ENCODE measurements at regions not wholly inside any gene's neighbourhood (a gene's known extent, or its start where the extent isn't known, plus 50 kb on each side); places are given as distances from the start of the nearest gene placed in this dataset.
"Not testable (repeated sequence)": the region's sequence is repeated elsewhere in the genome, so short reads cannot be mapped to it uniquely, and the experiment has no call there.

DNA sequence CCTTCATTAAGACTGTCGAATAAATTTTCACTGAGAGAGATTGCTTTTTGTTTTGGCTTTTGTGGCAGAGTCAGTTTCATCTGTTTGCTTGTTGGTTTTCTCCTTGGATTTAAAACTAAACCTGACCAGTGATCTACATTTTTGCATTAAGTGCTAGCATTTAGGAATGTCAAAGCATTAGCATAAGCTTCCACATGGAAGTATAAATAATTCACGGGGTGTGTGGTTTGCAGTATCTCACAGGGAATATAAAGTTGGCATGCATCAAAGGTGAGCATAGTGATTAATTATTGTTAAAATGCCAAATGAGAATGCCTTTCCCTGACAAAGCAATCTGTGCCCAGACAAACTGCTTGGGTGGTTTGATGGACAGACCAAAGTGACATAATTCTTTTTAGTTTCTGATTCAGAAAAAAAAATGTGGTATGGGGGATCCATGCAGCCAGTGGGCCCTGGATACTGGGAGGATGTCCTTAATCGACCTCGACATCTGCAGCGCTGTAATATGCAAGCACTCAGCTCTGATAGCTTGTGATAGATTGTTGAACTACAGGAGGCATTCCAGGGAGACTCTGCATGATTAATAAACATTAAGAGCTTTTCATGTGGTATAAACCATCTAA, 339.3 kb upstream of the POM121L12 start:
- no peak for DNase-seq

DNA sequence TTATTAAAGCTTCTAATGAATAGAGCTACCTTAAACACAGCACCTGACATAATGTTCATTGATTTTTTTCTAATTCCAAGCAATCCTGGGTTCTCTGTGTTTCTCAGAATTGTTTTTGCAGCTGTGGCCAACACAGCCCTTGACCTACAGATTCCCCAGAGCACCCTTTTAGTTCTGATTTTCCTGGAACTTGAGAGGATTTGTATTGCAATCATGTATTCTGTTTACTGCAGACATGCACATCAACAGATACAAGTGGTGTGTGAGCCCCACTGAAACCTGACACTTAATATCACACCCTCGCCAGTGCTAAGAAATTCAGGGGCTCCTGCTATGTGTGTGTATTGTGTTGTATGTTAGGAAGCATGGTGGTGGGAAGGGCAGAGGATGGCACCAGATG, 344.2 kb upstream of the POM121L12 start:
- DNase-seq: no peak

DNA sequence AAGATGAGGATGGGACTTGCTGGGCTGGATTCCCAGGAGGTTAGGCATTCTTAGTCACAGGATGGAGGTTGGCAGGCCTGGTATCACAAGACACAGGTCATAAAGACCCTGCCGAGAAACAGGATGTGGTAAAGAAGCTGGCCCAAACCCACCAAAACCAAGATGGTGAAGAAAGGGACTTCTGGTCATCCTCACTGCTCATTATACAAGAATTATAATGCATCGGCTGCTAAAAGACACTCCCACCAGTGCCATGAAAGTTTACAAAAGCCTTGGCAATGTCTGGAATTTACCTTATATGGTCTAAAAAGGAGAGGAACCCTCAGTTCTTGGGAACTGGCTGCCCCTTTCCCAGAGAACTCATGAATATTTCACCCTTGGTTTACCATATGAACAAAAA, 345.5 kb upstream of the POM121L12 start:
- no peak for DNase-seq

DNA sequence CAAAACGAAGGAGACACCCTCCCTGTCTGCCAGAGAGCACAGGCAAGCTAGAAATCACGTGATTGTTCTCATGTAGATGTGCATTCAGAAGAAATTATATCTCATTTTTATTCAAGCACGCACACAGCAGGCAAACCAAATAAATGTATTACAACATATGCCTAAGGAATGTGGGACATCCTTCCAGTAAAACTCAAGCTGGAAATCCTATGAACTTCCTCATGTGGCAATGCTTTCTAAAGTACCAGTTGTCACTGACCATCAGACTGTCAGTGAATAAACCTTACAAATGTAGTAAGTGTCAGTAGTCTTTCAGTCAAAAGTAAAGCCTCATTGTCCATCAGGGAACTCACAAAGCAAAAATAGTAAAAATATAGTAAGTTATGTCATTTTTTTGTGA, 350.1 kb upstream of the POM121L12 start:
- DNase-seq: no peak

DNA sequence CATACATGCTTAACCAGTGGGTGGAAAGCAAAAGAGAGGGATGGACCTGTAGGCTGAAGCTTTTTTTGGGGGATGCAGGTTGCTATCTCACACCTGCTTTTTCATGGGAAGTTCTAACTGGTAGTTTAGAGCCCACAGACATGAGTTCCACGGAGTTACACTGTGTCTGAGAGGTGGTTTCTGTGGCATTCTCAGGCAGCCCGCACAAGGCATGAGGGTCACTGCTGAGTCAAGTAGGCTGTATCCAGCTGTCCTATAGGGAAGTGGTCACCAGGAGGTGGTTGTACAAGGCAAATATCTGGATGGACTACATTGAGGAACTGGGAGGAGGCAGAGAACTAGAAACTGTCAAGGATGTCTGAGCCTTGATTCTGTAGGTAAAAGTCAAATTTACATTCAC, 351.0 kb upstream of the POM121L12 start:
- DNase-seq: no peak

DNA sequence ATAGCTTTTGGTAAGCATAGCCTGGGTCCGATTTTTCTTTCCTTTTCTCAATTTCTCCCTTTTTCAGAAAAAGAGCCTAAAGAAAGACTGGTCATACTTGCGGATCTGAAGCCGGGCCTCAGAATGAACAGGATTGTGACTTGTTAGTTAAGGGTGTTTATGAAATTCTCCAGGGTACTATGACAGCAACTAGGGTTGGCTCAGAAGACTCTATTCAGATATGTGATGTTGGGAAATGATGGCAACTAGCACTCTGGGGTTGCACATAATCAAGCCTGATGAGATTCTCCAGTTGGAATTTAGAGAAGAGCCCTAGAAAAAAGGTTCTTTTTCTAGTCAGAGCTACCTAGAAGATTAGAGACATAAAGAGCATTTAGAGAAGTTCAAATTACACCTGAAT, 352.4 kb upstream of the POM121L12 start:
- no peak for DNase-seq

DNA sequence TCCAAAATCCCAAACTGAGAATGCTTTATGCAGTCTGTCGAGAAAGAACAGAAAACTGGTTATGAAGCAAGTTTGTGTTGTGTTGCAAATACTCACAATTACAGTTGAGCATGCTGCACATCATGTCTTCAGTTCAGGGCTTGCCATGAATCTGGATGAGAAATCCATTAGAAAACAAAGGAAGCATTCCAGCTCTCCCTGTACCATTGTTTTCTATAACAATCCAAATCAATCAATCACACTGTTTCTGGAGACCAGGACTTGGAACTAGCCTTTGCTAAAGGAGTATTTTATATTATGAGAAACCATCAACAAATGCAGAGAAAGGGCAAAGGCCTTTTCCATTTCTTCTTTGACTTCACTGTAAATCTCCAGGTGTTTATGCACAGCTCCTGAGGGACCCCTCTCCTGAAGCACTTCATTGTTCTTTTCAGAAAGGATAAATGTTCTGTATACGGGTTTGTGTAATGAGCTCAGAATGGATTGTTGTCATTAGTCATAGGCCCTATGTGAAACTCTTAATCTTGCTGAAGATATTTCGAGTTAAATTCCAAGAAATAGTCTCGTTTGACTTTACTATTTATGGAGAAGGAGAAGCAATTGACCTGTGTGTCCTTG, 364.7 kb upstream of the POM121L12 start:
- DNase-seq: no peak

DNA sequence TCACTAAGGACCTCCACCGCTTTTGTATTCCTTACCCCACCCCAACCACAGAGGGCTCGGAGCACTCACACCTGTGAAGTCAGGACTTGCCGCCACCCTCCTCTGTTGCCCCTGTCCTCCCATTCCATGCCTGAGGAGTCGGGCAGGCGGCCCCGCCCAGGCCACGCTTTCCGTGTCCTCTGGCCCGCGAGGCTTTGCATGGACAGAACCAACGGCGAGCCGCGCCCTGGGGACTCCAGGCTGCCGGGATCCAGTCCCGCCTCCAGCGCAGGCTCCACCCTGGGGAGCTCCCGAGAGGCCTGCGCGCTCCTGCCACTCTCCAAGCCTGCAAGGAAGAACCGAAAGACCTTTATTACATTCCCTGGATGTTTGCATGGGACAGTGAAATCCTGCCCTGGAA, 366.4 kb upstream of the POM121L12 start:
- no peak for DNase-seq

DNA sequence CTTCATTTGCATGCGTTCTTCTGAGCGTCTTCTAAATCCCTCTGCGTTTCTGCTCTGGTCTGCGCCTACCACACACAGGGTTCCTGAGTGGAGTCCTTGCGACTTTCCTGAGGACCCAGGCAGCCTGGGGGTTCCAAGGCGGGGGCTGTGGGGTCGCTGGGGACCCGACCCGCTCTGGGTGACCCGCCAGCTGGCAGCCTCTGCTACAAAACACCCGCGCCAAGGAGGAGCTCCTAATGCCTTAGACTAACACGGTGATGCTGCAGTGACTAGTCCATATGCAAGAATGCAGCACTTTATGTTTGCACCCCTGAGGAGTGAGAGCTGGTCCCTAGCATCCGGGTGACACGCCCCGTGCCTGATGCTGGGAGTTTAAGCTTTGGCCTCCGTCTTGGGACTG, 367.0 kb upstream of the POM121L12 start:
- DNase-seq: no peak

DNA sequence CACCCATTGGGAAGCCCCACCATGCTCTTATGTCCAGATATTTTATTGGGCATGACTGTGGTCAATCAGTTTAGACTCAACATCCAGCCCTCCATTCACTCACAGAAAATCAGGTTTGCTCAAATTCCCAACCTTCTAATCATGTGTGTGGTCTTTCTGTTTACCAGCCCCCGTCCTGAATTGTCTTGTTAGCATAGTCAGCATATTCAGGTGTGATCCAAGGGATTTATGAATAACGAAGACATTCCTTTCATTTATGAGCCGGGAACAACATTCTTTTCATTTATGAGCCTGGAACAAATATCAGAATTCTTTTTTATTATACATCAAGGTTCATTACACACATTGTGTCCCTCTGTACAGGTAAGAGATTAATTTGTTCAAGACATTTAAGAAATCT, 376.3 kb upstream of the POM121L12 start:
- no peak for DNase-seq

DNA sequence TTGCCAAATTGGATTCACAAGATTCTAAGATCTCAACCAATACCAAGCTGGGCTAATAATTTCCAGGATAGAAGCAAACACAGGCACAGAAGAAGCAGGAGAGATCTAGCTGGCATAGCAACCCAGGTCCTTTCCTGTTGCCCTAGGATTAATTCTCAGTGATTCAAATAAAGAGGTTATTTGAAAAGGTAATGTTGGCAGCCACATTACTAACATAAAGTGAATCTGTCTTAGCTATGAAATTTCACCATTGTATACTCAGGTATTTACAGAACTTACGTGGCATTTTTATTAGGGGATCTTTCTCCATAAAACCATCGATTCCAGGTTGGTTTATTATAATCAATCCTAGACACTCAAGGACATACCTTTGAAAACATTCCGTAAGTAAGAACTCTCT, 379.3 kb upstream of the POM121L12 start:
- DNase-seq: no peak

DNA sequence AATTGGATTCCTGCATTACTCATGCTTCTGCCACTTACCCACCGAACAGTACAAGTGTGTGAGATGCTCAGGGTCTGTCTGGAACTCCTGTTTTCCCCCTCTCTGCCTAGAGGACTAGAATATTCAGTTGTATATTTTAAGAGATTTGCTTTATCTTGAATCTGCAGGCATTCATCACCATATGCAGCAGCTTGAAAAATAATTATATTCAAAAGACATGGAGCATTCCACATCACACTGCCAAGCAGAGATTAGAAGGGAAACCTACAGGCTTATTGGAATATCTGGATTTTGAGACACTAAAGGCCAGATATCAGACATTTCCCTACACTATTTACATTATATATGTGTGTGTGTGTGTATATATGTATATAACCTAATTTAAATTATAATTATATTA, 382.8 kb upstream of the POM121L12 start:
- DNase-seq: no peak

DNA sequence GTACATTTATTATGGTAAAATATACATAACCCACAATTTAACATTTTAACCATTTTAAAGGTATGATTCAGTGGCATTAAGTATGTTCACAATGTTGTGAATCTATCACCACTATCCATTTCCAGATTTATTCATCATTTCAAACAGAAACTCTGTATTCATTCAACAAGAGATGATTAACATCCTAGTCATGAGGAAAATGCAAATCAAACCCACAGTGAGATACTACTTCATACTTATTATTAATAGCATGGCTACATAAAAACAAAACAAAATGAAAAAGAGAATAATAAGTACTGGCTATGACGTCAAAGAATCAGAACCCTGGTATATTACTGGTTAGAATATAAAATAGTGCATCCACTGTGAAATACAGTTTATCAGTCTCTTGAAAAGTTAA, 386.6 kb upstream of the POM121L12 start:
- no peak for DNase-seq

DNA sequence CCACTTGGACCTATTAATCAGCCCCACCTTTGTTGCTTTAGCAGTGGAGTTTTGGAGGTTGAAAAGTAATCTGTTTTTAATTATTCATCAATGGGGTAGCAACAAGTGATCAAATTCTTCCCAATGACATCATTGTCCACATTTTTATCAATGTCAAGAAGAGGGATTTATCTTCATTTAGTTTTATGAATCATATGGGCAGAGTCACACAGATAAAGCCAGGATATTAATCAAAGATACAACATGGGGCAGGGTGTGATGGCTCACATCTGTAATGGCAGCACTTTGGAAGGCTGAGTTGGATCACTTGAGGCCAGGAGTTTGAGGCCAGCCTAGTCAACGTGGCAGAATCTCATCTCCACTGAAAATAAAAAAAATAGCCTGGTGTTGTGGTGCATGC, 388.4 kb upstream of the POM121L12 start:
- DNase-seq: no peak

DNA sequence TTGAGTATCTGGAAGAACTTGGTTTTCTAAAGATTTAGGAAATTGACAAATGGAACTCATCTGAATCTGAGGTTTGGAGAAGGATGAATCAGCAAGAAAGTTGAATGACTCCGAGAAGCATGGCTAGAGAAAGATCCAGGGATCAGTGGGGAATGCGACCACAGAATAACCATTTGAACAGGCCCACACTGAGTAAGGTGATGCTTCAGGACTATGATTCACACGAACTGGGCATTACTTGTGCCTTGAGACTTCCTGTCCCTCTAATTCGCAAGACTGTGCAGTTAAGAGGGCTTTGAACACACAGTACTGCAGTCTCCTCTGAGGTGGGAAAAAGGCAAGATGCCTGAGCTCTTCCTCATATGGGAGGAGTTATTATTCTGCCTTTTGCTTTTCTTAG, 395.5 kb upstream of the POM121L12 start:
- no peak for DNase-seq

DNA sequence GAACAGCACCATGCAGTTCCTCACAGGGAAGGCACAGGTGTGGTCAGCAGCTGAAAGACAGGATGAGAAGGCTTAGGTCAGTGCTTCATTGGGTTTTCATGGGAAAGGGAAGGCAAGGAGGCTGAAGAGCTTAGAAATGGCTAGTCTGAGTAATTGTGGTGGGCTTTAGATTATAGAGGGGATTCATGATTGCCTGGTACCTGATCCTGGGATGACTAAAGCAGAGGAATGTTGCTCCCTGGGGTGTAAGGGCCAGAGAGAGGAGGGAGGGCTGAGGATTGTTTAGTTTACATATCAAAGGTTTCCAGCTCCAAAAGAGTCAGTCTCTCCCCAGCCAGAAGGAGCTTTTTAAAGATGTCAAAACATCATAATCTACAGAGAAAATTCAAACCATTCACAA, 396.3 kb upstream of the POM121L12 start:
- no peak for DNase-seq

DNA sequence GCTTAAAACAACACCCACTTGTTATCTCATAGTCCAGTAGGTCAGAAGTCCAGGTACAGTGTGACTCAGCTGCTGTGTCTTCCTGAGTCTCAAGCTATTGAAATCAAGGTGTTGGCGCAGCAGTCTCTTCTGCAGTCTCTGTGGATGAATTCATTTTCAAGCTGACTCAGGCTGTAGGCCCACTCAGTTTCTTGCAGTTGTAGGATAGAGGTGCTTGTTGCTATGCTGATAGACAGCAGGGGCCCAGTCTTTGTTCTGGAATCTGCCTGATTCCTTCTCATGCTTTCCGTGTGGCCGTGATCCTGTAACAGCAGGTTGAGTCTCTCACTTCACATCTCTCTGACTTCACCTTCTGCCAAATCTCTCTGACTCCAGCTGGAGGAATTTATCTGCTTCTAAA, 400.4 kb upstream of the POM121L12 start:
- DNase-seq: no peak

DNA sequence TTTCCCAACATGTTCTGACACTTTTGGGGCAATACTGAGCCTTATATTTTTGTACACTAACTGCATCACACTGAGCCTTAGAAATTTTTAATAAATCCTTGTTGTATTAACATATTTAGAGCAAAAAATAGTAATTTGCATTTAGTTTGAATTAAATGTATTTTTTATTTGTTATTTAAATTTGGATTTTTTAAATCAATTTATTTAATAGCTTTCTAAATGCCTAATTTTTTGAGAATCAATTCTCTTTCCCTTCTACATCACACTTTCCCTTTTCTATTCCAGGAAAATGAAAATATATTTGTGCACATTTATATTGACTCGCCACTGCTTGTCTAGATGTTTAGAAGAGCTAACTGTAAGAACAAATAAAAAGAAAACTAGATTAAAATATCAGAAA, 414.6 kb upstream of the POM121L12 start:
- no peak for DNase-seq

DNA sequence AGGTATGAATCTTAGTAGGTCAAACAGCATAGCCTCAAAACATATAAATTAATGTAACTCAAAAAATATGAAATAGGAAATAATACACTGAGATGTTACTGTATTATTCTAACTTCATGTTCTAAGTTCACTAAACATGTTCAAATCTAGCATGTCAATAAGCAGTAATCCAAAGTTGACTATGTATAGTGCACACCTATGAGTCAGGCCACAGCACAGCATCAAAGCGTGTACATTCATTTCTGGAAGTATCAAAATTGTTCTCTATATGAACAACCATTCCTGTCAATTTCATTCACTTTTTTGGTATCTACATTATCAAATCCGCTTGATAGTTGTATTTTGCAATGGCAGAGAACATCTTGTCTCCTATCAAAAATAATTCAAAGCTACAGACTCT, 418.9 kb upstream of the POM121L12 start:
- DNase-seq: no peak

DNA sequence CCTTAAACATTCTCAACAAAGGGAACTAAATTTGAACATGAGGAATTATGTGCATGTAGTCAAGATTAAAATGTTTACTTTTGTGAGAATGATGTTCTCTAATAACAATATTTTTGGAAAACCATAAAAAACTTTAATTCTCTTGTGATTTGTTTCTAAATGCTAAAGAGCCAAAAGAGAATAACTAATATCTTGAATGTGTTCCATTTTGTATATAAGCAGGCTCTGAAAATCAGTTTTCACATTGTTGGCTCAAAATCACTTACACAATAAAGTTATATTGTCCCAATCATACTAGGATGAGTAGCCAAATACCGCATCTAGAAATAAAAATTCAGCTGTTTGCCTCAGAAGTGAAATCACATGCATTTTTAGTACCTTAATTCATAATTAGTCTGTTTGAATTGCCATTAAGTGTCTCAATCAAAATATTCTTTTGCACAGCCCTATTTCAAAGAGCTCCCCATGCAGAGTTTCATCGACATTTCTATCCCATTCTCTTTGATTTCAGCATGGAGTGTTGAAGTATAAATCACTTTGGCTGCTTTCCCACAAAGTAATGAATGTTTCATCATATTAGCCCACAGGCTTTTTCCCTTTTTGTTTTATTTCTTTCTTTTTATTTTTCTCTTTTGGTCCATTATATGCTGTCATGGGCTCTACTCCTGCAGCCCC, 420.3 kb upstream of the POM121L12 start:
- no peak for DNase-seq

DNA sequence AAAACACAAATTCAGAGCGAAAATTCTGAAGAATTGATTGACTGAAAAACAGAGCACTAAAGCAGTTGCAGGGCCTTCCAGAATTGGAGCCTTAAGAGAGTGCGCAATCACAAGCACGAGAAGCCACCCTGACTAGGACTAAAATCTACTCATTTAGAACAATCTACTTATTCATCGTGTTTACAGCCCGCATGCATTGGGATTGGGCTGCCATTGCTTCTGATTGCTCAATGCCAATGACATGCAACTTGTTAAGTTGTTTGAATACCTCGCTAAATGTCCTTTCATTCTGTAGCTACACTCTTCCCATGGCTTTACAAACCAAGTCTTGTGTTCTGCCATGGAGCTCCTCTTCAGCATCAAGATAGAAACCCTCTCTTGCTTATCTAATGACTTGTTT, 425.9 kb upstream of the POM121L12 start:
- DNase-seq: no peak

DNA sequence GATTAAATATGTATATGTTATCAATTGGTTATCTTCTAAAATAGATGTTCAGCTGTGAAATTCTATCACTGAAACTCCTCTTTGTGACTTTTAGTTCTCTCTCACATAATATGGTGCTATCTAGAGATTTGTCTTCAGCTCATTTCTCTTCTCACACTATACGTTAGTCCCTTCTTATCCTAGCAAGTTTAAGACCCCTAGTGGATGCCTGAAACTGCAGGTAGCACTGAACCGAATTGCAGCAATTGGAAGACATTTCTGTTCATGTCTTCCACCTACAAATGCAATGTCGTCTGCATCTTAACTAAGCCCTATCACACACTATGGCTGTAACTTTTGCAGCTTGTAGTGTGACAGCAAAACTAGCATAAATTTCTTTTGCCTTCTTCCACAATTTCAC, 442.7 kb upstream of the POM121L12 start:
- DNase-seq: no peak

DNA sequence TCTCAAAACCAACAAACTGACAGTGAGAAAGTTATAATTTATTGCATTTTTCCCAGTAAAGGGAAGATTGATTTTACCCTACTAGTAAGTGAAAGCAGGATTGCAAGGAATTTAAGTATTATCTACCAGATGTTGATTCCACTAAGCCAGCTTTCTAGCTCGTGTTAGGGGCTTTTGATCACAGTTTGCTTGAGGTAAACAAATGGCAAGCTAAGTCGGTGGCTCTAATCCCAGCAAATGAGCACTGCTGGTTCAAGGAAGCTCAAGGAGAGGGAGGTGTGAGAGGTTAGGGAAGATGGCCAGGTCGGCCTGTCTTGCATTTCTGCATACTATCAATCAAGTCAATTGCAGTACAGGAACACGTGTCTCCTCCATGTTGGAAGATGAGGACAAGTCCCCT, 448.7 kb upstream of the POM121L12 start:
- no peak for DNase-seq

DNA sequence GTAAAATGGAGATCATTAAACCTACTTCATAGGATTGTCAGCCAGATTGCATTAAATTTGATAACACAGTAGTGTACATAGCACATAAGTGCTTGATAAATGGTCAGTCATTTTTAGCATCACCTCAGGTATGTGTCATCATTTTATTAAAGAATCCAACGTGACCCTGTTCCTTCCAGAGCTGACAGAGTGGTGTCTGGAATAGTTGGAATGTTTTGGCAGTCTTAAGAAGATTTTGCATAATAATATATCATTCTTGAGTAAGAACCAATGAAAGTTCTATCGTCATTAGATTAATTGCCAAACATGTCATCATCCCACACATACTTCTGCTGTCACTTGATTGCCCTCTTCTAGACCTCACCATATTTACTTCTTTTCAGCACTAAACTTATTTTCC, 451.4 kb upstream of the POM121L12 start:
- DNase-seq: no peak

DNA sequence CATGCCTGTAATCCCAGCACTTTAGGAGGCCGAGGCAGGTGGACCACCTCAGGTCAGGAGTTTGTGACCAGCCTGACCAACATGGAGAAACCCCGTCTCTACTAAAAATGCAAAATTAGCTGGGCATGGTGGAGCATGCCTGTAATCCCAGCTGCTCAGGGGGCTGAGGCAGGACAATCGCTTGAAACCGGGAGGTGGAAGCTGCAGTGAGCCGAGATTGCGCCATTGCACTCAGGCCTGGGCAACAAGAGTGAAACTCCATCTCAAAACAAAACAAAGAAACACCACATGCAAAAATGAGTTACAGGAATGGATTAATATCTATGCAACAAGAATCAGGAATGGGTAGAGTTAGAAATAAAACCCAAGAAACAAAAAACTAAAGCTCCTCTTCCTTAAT, 462.3 kb upstream of the POM121L12 start:
- DNase-seq: not testable (repeated sequence)
